Liver (tissue), 8 donors: ENCODE measurements at regions not wholly inside any gene's neighbourhood (a gene's known extent, or its start where the extent isn't known, plus 50 kb on each side); places are given as distances from the start of the nearest gene placed in this dataset.
A peak's percentile ranks its signal among the peaks of the same experiment; 100 is the strongest.

Source experiments
- DNase-seq: peaks from one replicate; pipeline ENCODE4 v3.0.0-alpha.2; 2017; ENCODE audit warnings: low spot score
- H3K27ac ChIP-seq, 2 donors: one replicate each; pipeline ENCODE4 v1.7.0; 2013; ENCODE audit warnings: inconsistent platforms in 2 of 2, low read length in 2 of 2, control low read depth in 1 of 2, low read depth in 1 of 2, mild to moderate bottlenecking in 1 of 2
- H3K27me3 ChIP-seq, 4 donors: one replicate each; pipeline versions ENCODE4 v1.6.1 to v1.7.0; 2013; ENCODE audit warnings: low read length in 3 of 4, inconsistent platforms in 1 of 4, mild to moderate bottlenecking in 1 of 4, moderate library complexity in 1 of 4; ENCODE audit not compliant: control insufficient read depth in 4 of 4, insufficient read depth in 4 of 4
- H3K36me3 ChIP-seq, 4 donors: one replicate each; pipeline versions ENCODE4 v1.6.1 to v1.7.0; 2013; ENCODE audit warnings: low read length in 3 of 4, mild to moderate bottlenecking in 3 of 4, low read depth in 1 of 4, moderate library complexity in 1 of 4; ENCODE audit not compliant: control insufficient read depth in 4 of 4, insufficient read depth in 3 of 4
- H3K4me1 ChIP-seq, 4 donors: one replicate each; pipeline versions ENCODE4 v1.6.1 to v1.7.0; 2013; ENCODE audit warnings: low read length in 3 of 4, mild to moderate bottlenecking in 3 of 4, moderate library complexity in 1 of 4; ENCODE audit not compliant: control insufficient read depth in 4 of 4, insufficient read depth in 4 of 4
- H3K4me3 ChIP-seq, 3 donors: one replicate each; pipeline versions ENCODE4 v1.6.1 to v1.7.0; 2013; ENCODE audit warnings: low read length in 3 of 3, control low read depth in 1 of 3, low read depth in 1 of 3, mild to moderate bottlenecking in 1 of 3
- H3K9ac ChIP-seq, 2 donors: one replicate each; pipeline ENCODE4 v1.7.0; 2013; ENCODE audit warnings: low read length in 2 of 2, mild to moderate bottlenecking in 2 of 2, moderate library complexity in 2 of 2, control low read depth in 1 of 2, low read depth in 1 of 2
- H3K9me3 ChIP-seq, 4 donors: one replicate each; pipeline versions ENCODE4 v1.6.1 to v1.7.0; 2013; ENCODE audit warnings: low read length in 3 of 4; ENCODE audit not compliant: control insufficient read depth in 4 of 4
- ATF3 ChIP-seq: IDR thresholded peaks from 2 replicates; pipeline ENCODE4 v1.6.1; 2016; ENCODE audit warnings: antibody characterized with exemption
- CTCF ChIP-seq: fragments of 150-350 bp; IDR thresholded peaks from 2 replicates; pipeline ENCODE4 v1.5.1; 2017; ENCODE audit warnings: improper control_type of control experiment, low read depth, low read length; ENCODE audit not compliant: missing input control
- EGR1 ChIP-seq, 2 donors: IDR thresholded peaks; 2 replicates each; pipeline ENCODE4 v1.6.1; 2016 to 2018; ENCODE audit warnings: antibody characterized with exemption in 2 of 2, low read depth in 2 of 2
- FOXA1 ChIP-seq: IDR thresholded peaks from 2 replicates; pipeline ENCODE4 v1.6.1; 2016; ENCODE audit warnings: antibody characterized with exemption
- FOXA2 ChIP-seq: IDR thresholded peaks from 2 replicates; pipeline ENCODE4 v1.6.1; 2016; ENCODE audit warnings: antibody characterized with exemption
- GABPA ChIP-seq, 2 donors: IDR thresholded peaks in 1 of 2; conservative IDR thresholded peaks in 1 of 2; 2 replicates each; pipeline ENCODE4 v1.6.1; 2016; ENCODE audit warnings: antibody characterized with exemption in 2 of 2, mild to moderate bottlenecking in 1 of 2, moderate library complexity in 1 of 2
- HNF4A ChIP-seq, 2 donors: conservative IDR thresholded peaks; 2 replicates each; pipeline ENCODE4 v1.6.1; 2016; ENCODE audit warnings: antibody characterized with exemption in 2 of 2, mild to moderate bottlenecking in 2 of 2
- HNF4G ChIP-seq: IDR thresholded peaks from 2 replicates; pipeline ENCODE4 v1.6.1; 2016; ENCODE audit warnings: antibody characterized with exemption
- JUND ChIP-seq, 2 donors: IDR thresholded peaks; 2 replicates each; pipeline ENCODE4 v1.6.1; 2016; ENCODE audit warnings: antibody characterized with exemption in 2 of 2
- MAX ChIP-seq: IDR thresholded peaks from 2 replicates; pipeline ENCODE4 v1.6.1; 2016; ENCODE audit warnings: antibody characterized with exemption
- NR2F2 ChIP-seq: IDR thresholded peaks from 2 replicates; pipeline ENCODE4 v1.6.1; 2016; ENCODE audit warnings: antibody characterized with exemption
- RAD21 ChIP-seq, 2 donors: IDR thresholded peaks; 2 replicates each; pipeline ENCODE4 v1.6.1; 2016; ENCODE audit warnings: antibody characterized with exemption in 2 of 2, mild to moderate bottlenecking in 2 of 2
- REST ChIP-seq: IDR thresholded peaks from 2 replicates; pipeline ENCODE4 v1.6.1; 2016; ENCODE audit warnings: antibody characterized with exemption, mild to moderate bottlenecking
- RXRA ChIP-seq, 2 donors: IDR thresholded peaks; 2 replicates each; pipeline ENCODE4 v1.6.1; 2017 to 2018; ENCODE audit warnings: antibody characterized with exemption in 2 of 2, mild to moderate bottlenecking in 1 of 2
- SP1 ChIP-seq: IDR thresholded peaks from 2 replicates; pipeline ENCODE4 v1.6.1; 2018; ENCODE audit warnings: antibody characterized with exemption, mild to moderate bottlenecking
- TAF1 ChIP-seq: conservative IDR thresholded peaks from 2 replicates; pipeline ENCODE4 v1.6.1; 2016; ENCODE audit warnings: antibody characterized with exemption, mild to moderate bottlenecking
- YY1 ChIP-seq: IDR thresholded peaks from 2 replicates; pipeline ENCODE4 v1.6.1; 2016; ENCODE audit warnings: antibody characterized with exemption, mild to moderate bottlenecking
- ZBTB33 ChIP-seq: IDR thresholded peaks from 2 replicates; pipeline ENCODE4 v1.6.1; 2016; ENCODE audit warnings: antibody characterized with exemption
- WGBS: extraction: QIAGEN DNeasy Blood & Tissue Kit; methylation state at CpG from one replicate; pipeline ENCODE4 v1.1.7; 2013; 5-methylcytosine and 5-hydroxymethylcytosine counted together
- donor health status: healthy.
- donor health status: healthy.
- donor health status: healthy.
- donor health status: healthy.
- donor health status: healthy.

- Histone ChIP-seq H3K4me1 (no peaks in the 10 kb centered on the region), H3K36me3 (no peaks in the 10 kb centered on the region), H3K27ac (no peak overlapping the region), H3K4me3 (no peak overlapping the region), H3K9ac (no peak overlapping the region), H3K27me3 (no peaks in the 10 kb centered on the region), H3K9me3 (no peaks in the 10 kb centered on the region)
- TF ChIP-seq RAD21 (IDR thresholded peaks at IDR 0.05) (peak in 1 of 2 donors; percentile 8), FOXA2 (no peak)
- DNase-seq, result no peak
- WGBS, result 19% methylated on average over 1 of the region's 1 CpG
These were observed 954.7 kb downstream of the SLITRK6 start for GRCh38 chr13:84844473-84844872.

GRCh38 chr13:84843368-84843767 lies 955.9 kb downstream of the SLITRK6 start:
- no peak overlapping the region for H3K27ac ChIP-seq
- no peaks in the 10 kb centered on the region for H3K9me3 ChIP-seq
- H3K27me3 ChIP-seq, result no peaks in the 10 kb centered on the region
- no peak for TF ChIP-seq REST
- TF ChIP-seq HNF4A (conservative IDR thresholded peaks at IDR 0.05), result no peak
- TF ChIP-seq EGR1 (IDR thresholded peaks at IDR 0.05; ENCODE audit: low read depth in 2 of 2), result no peak
- TF ChIP-seq YY1, result no peak
- TF ChIP-seq HNF4G, result no peak
- TF ChIP-seq FOXA2, result no peak
- TF ChIP-seq RXRA (IDR thresholded peaks at IDR 0.05), result no peak
- TF ChIP-seq NR2F2, result no peak
- no peak for TF ChIP-seq JUND (IDR thresholded peaks at IDR 0.05)
- no peak for TF ChIP-seq CTCF
- no peak for TF ChIP-seq GABPA (IDR thresholded peaks at IDR 0.05 in 1 of 2, conservative IDR thresholded peaks at IDR 0.05 in 1 of 2)
- no peak for TF ChIP-seq SP1
- no peak for TF ChIP-seq FOXA1
- TF ChIP-seq ATF3, result no peak
- no peak for TF ChIP-seq MAX
- no peak for TF ChIP-seq ZBTB33
- TF ChIP-seq TAF1, result no peak
- TF ChIP-seq RAD21 (IDR thresholded peaks at IDR 0.05), result no peak
- no peak overlapping the region for H3K9ac ChIP-seq
- H3K36me3 ChIP-seq, result no peaks in the 10 kb centered on the region
- H3K4me3 ChIP-seq, result no peak overlapping the region
- 65% methylated on average over 1 of the region's 1 CpG for WGBS
- DNase-seq, result no peak
- no peaks in the 10 kb centered on the region for H3K4me1 ChIP-seq
